ENCODE measurements at regions not wholly inside any gene's neighbourhood (a gene's known extent, or its start where the extent isn't known, plus 50 kb on each side); places are given as distances from the start of the nearest gene placed in this dataset.

GRCh38 chr19:27901078-27901477 lies 1311.9 kb downstream of the UQCRFS1 start:
- H3K4me1 ChIP-seq (ENCODE audit: control insufficient read depth in 3 of 3, insufficient read depth in 3 of 3, low read length in 3 of 3): no peaks in the 10 kb centered on the region
- no peak overlapping the region for H3K27ac ChIP-seq (ENCODE audit: low read depth, low read length)
- H3K27me3 ChIP-seq (ENCODE audit: control insufficient read depth in 3 of 3, insufficient read depth in 3 of 3, low read length in 3 of 3): peaks cover 0 to 3% (median 0%) of the 10 kb centered on the region in 3 donors
- H3K9ac ChIP-seq (ENCODE audit: low read depth in 1 of 3, low read length in 3 of 3): no peak overlapping the region
- no peak overlapping the region for H3K4me3 ChIP-seq (ENCODE audit: low read length in 3 of 3)
- no peaks in the 10 kb centered on the region for H3K9me3 ChIP-seq (ENCODE audit: control insufficient read depth in 3 of 3, low read length in 3 of 3)
- no peaks in the 10 kb centered on the region for H3K36me3 ChIP-seq (ENCODE audit: control insufficient read depth in 3 of 3, insufficient read depth in 3 of 3, low read length in 3 of 3)

- no peaks in the 10 kb centered on the region for H3K36me3 ChIP-seq (ENCODE audit: control insufficient read depth in 3 of 3, insufficient read depth in 3 of 3, low read length in 3 of 3)
- H3K27me3 ChIP-seq (ENCODE audit: control insufficient read depth in 3 of 3, insufficient read depth in 3 of 3, low read length in 3 of 3): peaks cover 0 to 3% (median 0%) of the 10 kb centered on the region in 3 donors
- H3K4me3 ChIP-seq (ENCODE audit: low read length in 3 of 3): no peak overlapping the region
- no peak overlapping the region for H3K27ac ChIP-seq (ENCODE audit: low read depth, low read length)
- H3K4me1 ChIP-seq (ENCODE audit: control insufficient read depth in 3 of 3, insufficient read depth in 3 of 3, low read length in 3 of 3): no peaks in the 10 kb centered on the region
- peaks cover 0 to 5% (median 0%) of the 10 kb centered on the region in 3 donors for H3K9me3 ChIP-seq (ENCODE audit: control insufficient read depth in 3 of 3, low read length in 3 of 3)
- no peak overlapping the region for H3K9ac ChIP-seq (ENCODE audit: low read depth in 1 of 3, low read length in 3 of 3)
Measured at GRCh38 chr19:27896091-27896490, 1316.9 kb downstream of the UQCRFS1 start.

DNA sequence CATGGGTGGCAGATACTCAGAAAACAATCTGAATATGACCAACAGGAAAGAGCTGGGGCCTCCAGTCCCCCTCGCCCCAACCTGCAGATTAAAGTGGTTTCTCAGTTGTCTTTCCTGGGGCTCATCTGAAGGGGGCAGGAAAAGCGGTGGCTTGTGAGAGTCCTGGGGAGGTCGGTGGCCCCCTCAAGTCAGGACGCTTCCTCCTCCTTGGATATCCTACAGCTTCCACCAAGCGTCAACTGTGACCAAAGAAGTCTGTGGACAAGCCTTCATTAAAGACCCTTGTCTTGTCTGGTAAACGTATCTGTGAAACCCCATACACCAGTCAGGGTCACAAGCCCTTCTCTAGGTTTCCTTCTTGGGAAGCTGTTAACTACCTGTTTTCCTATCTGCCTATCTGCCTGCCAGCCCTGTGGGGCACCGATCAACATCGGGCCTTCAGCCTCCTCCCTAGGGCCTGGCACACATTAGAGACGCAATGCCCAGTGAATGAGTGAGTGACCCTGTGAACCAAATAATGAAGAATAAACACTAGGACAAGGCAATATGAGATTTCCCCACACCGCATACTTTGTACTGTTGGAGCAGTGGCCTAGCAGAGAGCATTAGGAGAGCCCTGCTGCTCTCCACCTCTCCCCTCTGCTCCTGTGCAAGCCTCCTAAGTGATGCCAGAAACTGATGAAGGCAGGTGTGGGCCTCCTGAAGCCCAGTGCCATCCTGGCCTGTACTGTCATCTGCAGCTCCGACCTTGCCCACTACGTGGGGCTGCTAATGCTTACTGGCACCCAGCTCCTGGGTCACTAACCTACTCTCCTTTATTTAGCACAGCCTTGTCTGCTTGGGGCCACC lies 1317.8 kb downstream of the UQCRFS1 start:
- Histone ChIP-seq H3K9me3 (ENCODE audit: control insufficient read depth in 3 of 3, low read length in 3 of 3) (peaks cover 0 to 5% (median 0%) of the 10 kb centered on the region in 3 donors), H3K9ac (ENCODE audit: low read depth in 1 of 3, low read length in 3 of 3) (no peak overlapping the region), H3K36me3 (ENCODE audit: control insufficient read depth in 3 of 3, insufficient read depth in 3 of 3, low read length in 3 of 3) (no peaks in the 10 kb centered on the region), H3K27me3 (ENCODE audit: control insufficient read depth in 3 of 3, insufficient read depth in 3 of 3, low read length in 3 of 3) (peaks cover 0 to 3% (median 0%) of the 10 kb centered on the region in 3 donors), H3K4me1 (ENCODE audit: control insufficient read depth in 3 of 3, insufficient read depth in 3 of 3, low read length in 3 of 3) (no peaks in the 10 kb centered on the region), H3K4me3 (ENCODE audit: low read length in 3 of 3) (no peak overlapping the region), H3K27ac (ENCODE audit: low read depth, low read length) (no peak overlapping the region)

GRCh38 chr19:27892500-27892899 lies 1320.5 kb downstream of the UQCRFS1 start:
- Histone ChIP-seq H3K27ac (ENCODE audit: low read depth, low read length) (no peak overlapping the region), H3K9me3 (ENCODE audit: control insufficient read depth in 3 of 3, low read length in 3 of 3) (peaks cover 0 to 5% (median 0%) of the 10 kb centered on the region in 3 donors), H3K36me3 (ENCODE audit: control insufficient read depth in 3 of 3, insufficient read depth in 3 of 3, low read length in 3 of 3) (no peaks in the 10 kb centered on the region)

GRCh38 chr19:27891411-27891810 lies 1321.5 kb downstream of the UQCRFS1 start:
- no peaks in the 10 kb centered on the region for H3K27me3 ChIP-seq (ENCODE audit: control insufficient read depth in 3 of 3, insufficient read depth in 3 of 3, low read length in 3 of 3)
- peaks cover 0 to 5% (median 0%) of the 10 kb centered on the region in 3 donors for H3K9me3 ChIP-seq (ENCODE audit: control insufficient read depth in 3 of 3, low read length in 3 of 3)
- no peaks in the 10 kb centered on the region for H3K4me1 ChIP-seq (ENCODE audit: control insufficient read depth in 3 of 3, insufficient read depth in 3 of 3, low read length in 3 of 3)
- no peak overlapping the region for H3K9ac ChIP-seq (ENCODE audit: low read depth in 1 of 3, low read length in 3 of 3)
- no peak overlapping the region for H3K27ac ChIP-seq (ENCODE audit: low read depth, low read length)
- H3K4me3 ChIP-seq (ENCODE audit: low read length in 3 of 3): no peak overlapping the region
- no peaks in the 10 kb centered on the region for H3K36me3 ChIP-seq (ENCODE audit: control insufficient read depth in 3 of 3, insufficient read depth in 3 of 3, low read length in 3 of 3)

More at GRCh38 chr19:27892500-27892899, 1320.5 kb downstream of the UQCRFS1 start:
- Histone ChIP-seq H3K4me3 (ENCODE audit: low read length in 3 of 3) (no peak overlapping the region), H3K9ac (ENCODE audit: low read depth in 1 of 3, low read length in 3 of 3) (no peak overlapping the region), H3K27me3 (ENCODE audit: control insufficient read depth in 3 of 3, insufficient read depth in 3 of 3, low read length in 3 of 3) (peaks cover 0 to 3% (median 0%) of the 10 kb centered on the region in 3 donors), H3K4me1 (ENCODE audit: control insufficient read depth in 3 of 3, insufficient read depth in 3 of 3, low read length in 3 of 3) (no peaks in the 10 kb centered on the region)

DNA sequence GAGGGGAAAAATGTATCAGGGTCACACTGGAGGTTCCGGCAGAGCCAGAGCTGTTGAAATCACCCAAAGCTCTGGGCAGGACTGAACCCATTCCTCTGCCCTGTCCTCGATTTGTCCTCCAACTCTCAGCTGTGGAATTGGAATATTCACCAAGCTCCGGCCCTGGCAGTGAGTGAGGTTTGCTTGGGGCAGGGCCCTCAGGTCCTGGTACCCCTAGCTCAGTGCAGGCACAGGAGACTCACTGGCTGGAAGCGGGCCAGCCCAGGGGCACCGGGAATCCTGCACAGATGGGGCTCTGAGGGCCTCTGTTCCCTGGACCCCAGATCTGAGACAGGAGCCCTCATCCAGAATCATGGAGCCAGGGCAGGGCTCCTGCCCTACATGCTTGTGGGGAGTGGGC lies 1322.3 kb downstream of the UQCRFS1 start:
- Histone ChIP-seq H3K9me3 (ENCODE audit: control insufficient read depth in 3 of 3, low read length in 3 of 3) (peaks cover 0 to 5% (median 0%) of the 10 kb centered on the region in 3 donors), H3K36me3 (ENCODE audit: control insufficient read depth in 3 of 3, insufficient read depth in 3 of 3, low read length in 3 of 3) (no peaks in the 10 kb centered on the region), H3K27ac (ENCODE audit: low read depth, low read length) (no peak overlapping the region), H3K9ac (ENCODE audit: low read depth in 1 of 3, low read length in 3 of 3) (no peak overlapping the region), H3K27me3 (ENCODE audit: control insufficient read depth in 3 of 3, insufficient read depth in 3 of 3, low read length in 3 of 3) (no peaks in the 10 kb centered on the region), H3K4me3 (ENCODE audit: low read length in 3 of 3) (no peak overlapping the region), H3K4me1 (ENCODE audit: control insufficient read depth in 3 of 3, insufficient read depth in 3 of 3, low read length in 3 of 3) (no peaks in the 10 kb centered on the region)

- Histone ChIP-seq H3K27me3 (ENCODE audit: control insufficient read depth in 3 of 3, insufficient read depth in 3 of 3, low read length in 3 of 3) (no peaks in the 10 kb centered on the region), H3K36me3 (ENCODE audit: control insufficient read depth in 3 of 3, insufficient read depth in 3 of 3, low read length in 3 of 3) (no peaks in the 10 kb centered on the region), H3K4me3 (ENCODE audit: low read length in 3 of 3) (no peak overlapping the region), H3K9ac (ENCODE audit: low read depth in 1 of 3, low read length in 3 of 3) (no peak overlapping the region), H3K4me1 (ENCODE audit: control insufficient read depth in 3 of 3, insufficient read depth in 3 of 3, low read length in 3 of 3) (no peaks in the 10 kb centered on the region), H3K9me3 (ENCODE audit: control insufficient read depth in 3 of 3, low read length in 3 of 3) (peaks cover 0 to 5% (median 0%) of the 10 kb centered on the region in 3 donors), H3K27ac (ENCODE audit: low read depth, low read length) (no peak overlapping the region)
Measured at GRCh38 chr19:27890206-27890605, 1322.7 kb downstream of the UQCRFS1 start.

DNA sequence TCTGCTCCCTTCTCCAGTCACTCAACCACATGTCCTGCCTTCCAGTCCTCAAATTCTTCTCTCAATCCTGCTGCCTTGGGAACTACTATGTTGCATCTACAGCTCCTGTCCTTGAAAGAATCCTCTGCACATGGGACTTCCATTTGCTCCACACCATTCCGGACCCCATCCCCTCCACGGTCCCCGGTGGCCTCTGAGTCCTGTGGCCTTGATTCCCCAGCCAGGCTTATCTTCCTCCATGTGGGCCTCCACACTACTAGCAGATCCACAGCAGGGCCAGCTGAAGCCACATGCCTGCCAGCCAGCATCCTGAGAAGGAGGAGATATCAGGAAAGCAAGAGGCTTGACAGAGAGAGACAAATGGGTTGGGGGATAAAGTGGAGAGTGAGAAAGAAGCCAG lies 1323.8 kb downstream of the UQCRFS1 start:
- Histone ChIP-seq H3K9ac (ENCODE audit: low read depth in 1 of 3, low read length in 3 of 3) (no peak overlapping the region), H3K4me3 (ENCODE audit: low read length in 3 of 3) (no peak overlapping the region), H3K9me3 (ENCODE audit: control insufficient read depth in 3 of 3, low read length in 3 of 3) (peaks cover 0 to 2% (median 0%) of the 10 kb centered on the region in 3 donors), H3K36me3 (ENCODE audit: control insufficient read depth in 3 of 3, insufficient read depth in 3 of 3, low read length in 3 of 3) (no peaks in the 10 kb centered on the region), H3K27ac (ENCODE audit: low read depth, low read length) (no peak overlapping the region), H3K27me3 (ENCODE audit: control insufficient read depth in 3 of 3, insufficient read depth in 3 of 3, low read length in 3 of 3) (no peaks in the 10 kb centered on the region), H3K4me1 (ENCODE audit: control insufficient read depth in 3 of 3, insufficient read depth in 3 of 3, low read length in 3 of 3) (no peaks in the 10 kb centered on the region)

GRCh38 chr19:27887946-27888345 lies 1325.0 kb downstream of the UQCRFS1 start:
- Histone ChIP-seq H3K27me3 (ENCODE audit: control insufficient read depth in 3 of 3, insufficient read depth in 3 of 3, low read length in 3 of 3) (no peaks in the 10 kb centered on the region), H3K27ac (ENCODE audit: low read depth, low read length) (no peak overlapping the region), H3K36me3 (ENCODE audit: control insufficient read depth in 3 of 3, insufficient read depth in 3 of 3, low read length in 3 of 3) (no peaks in the 10 kb centered on the region), H3K4me3 (ENCODE audit: low read length in 3 of 3) (no peak overlapping the region), H3K9ac (ENCODE audit: low read depth in 1 of 3, low read length in 3 of 3) (no peak overlapping the region), H3K9me3 (ENCODE audit: control insufficient read depth in 3 of 3, low read length in 3 of 3) (no peaks in the 10 kb centered on the region), H3K4me1 (ENCODE audit: control insufficient read depth in 3 of 3, insufficient read depth in 3 of 3, low read length in 3 of 3) (no peaks in the 10 kb centered on the region)

- Histone ChIP-seq H3K27me3 (ENCODE audit: control insufficient read depth in 3 of 3, insufficient read depth in 3 of 3, low read length in 3 of 3) (no peaks in the 10 kb centered on the region), H3K4me1 (ENCODE audit: control insufficient read depth in 3 of 3, insufficient read depth in 3 of 3, low read length in 3 of 3) (no peaks in the 10 kb centered on the region), H3K9me3 (ENCODE audit: control insufficient read depth in 3 of 3, low read length in 3 of 3) (no peaks in the 10 kb centered on the region), H3K4me3 (ENCODE audit: low read length in 3 of 3) (no peak overlapping the region), H3K36me3 (ENCODE audit: control insufficient read depth in 3 of 3, insufficient read depth in 3 of 3, low read length in 3 of 3) (no peaks in the 10 kb centered on the region), H3K27ac (ENCODE audit: low read depth, low read length) (no peak overlapping the region), H3K9ac (ENCODE audit: low read depth in 1 of 3, low read length in 3 of 3) (no peak overlapping the region)
Measured at GRCh38 chr19:27885359-27885758, 1327.6 kb downstream of the UQCRFS1 start.
